K562 (cell line): ENCODE measurements at regions not wholly inside any gene's neighbourhood (a gene's known extent, or its start where the extent isn't known, plus 50 kb on each side); places are given as distances from the start of the nearest gene placed in this dataset.

Experiments used
- ATAC-seq: fragments of 200-7000 bp; cut with Tn5 transposase; 3 replicates; pipeline ENCODE4 v1.9.1; 2020; ENCODE audit warnings: moderate library complexity
- BruUV-seq: library from RNA; stranded (reverse); fragments of 400-500 nt; replicated peaks from 2 replicates; lab custom pipeline; 2021; lab: Mats Ljungman, UMichigan
- CTCF ChIA-PET: fragments of 300-600 bp; formaldehyde crosslinking; extraction: SDS; loops from one replicate; lab custom pipeline; 2021; ENCODE audit warnings: low intra/inter-chr PET ratio; lab: Yijun Ruan, JAX
- POLR2A ChIA-PET: fragments of 300-600, 350-650 bp; sonication (Branson Sonifier 250); formaldehyde crosslinking; extraction: SDS; loops from one replicate; lab custom pipeline; 2021; ENCODE audit warnings: antibody characterized with exemption, inconsistent platforms; lab: Yijun Ruan, JAX
- DNase-seq, 4 experiments: peaks; one replicate each; pipeline versions ENCODE4 v3.0.0 to v3.0.0-alpha.2; 2011 to 2018; ENCODE audit warnings: low spot score in 3 of 4, mixed read lengths in 3 of 4; ENCODE audit errors: extremely low read depth in 1 of 4
- FAIRE-seq: peaks from 2 replicates; lab custom pipeline; 2011; peaks lifted over from hg19 to GRCh38; lab: Jason Lieb, UNC
- H2AFZ ChIP-seq: 2 replicates; pipeline ENCODE4 v1.6.0; 2011; ENCODE audit warnings: low read depth, low read length, control low read depth, inconsistent platforms
- H3K27ac ChIP-seq: fragments of 200-600 bp; 3 replicates; pipeline ENCODE4 v1.8.0; 2011; ENCODE audit warnings: low read depth, mild to moderate bottlenecking, control low read depth, inconsistent platforms, low read length, moderate library complexity, mixed read lengths; ENCODE audit errors: extremely low read depth
- H3K27me3 ChIP-seq, 2 experiments: fragments of 300-600 bp in 1 of 2; 2 replicates in 1 of 2; 3 replicates in 1 of 2; pipeline versions ENCODE4 v1.6.0 to v1.8.0; 2011; ENCODE audit warnings: inconsistent platforms in 2 of 2, low read length in 2 of 2, mild to moderate bottlenecking in 1 of 2, mixed read lengths in 1 of 2, moderate library complexity in 1 of 2; ENCODE audit not compliant: control insufficient read depth in 2 of 2, insufficient read depth in 2 of 2
- H3K36me3 ChIP-seq: fragments of 300-600 bp; 3 replicates; pipeline ENCODE4 v1.8.0; 2011; ENCODE audit warnings: mild to moderate bottlenecking, low read length, inconsistent platforms; ENCODE audit not compliant: control insufficient read depth, insufficient read depth
- H3K4me1 ChIP-seq, 2 experiments: fragments of 200-600 bp in 1 of 2; replicated peaks in 1 of 2; 2 replicates in 1 of 2; 3 replicates in 1 of 2; pipeline versions ENCODE4 v1.5.1 to v1.8.0; 2011; ENCODE audit warnings: inconsistent platforms in 2 of 2, low read length in 2 of 2, mild to moderate bottlenecking in 1 of 2, mixed read lengths in 1 of 2, moderate library complexity in 1 of 2; ENCODE audit not compliant: control insufficient read depth in 2 of 2, insufficient read depth in 2 of 2
- H3K4me2 ChIP-seq: 2 replicates; pipeline ENCODE4 v1.6.1; 2011; ENCODE audit warnings: low read length, control low read depth, inconsistent platforms, mixed read lengths; ENCODE audit not compliant: insufficient read depth
- H3K4me3 ChIP-seq: fragments of 200-600 bp; sonication (generic), shearing (Covaris generic); 2 replicates; pipeline ENCODE4 v1.5.1; 2016; ENCODE audit warnings: control low read depth, inconsistent platforms
- H3K79me2 ChIP-seq: fragments of 200-600 bp; 3 replicates; pipeline ENCODE4 v1.8.0; 2011; ENCODE audit warnings: low read length, inconsistent platforms; ENCODE audit not compliant: control insufficient read depth, insufficient read depth
- H3K9ac ChIP-seq, 2 experiments: 2 replicates each; pipeline versions ENCODE4 v1.6.0 to v1.6.1; 2011; ENCODE audit warnings: low read depth in 2 of 2, low read length in 2 of 2, control low read depth in 1 of 2, inconsistent platforms in 1 of 2, mild to moderate bottlenecking in 1 of 2, mixed read lengths in 1 of 2; ENCODE audit not compliant: insufficient read depth in 1 of 2
- H3K9me1 ChIP-seq: one replicate; pipeline ENCODE4 v1.6.0; 2011; ENCODE audit warnings: inconsistent platforms, mild to moderate bottlenecking, low read length, moderate library complexity; ENCODE audit not compliant: control insufficient read depth, insufficient read depth
- H3K9me3 ChIP-seq: replicated peaks from 2 replicates; pipeline ENCODE4 v1.5.1; 2011; ENCODE audit warnings: low read depth, low read length, inconsistent platforms; ENCODE audit not compliant: control insufficient read depth, insufficient read depth
- H4K20me1 ChIP-seq: replicated peaks from 2 replicates; pipeline ENCODE4 v1.6.1; 2011; ENCODE audit warnings: low read length, inconsistent platforms, mixed read lengths; ENCODE audit not compliant: control insufficient read depth, insufficient read depth
- CEBPG ChIP-seq, 3 experiments: fragments of 200-800 bp in 1 of 3; sonication (Bioruptor generic) in 1 of 3; sonication (generic) in 1 of 3; formaldehyde crosslinking in 1 of 3; IDR thresholded peaks in 2 of 3; conservative IDR thresholded peaks in 1 of 3; 2 replicates each; pipeline versions ENCODE4 v1.6.1 to v1.8.0; 2016 to 2022; ENCODE audit warnings: missing compliant biosample characterization in 2 of 3, missing genetic modification characterization in 2 of 3, mild to moderate bottlenecking in 1 of 3, missing genetic modification reagents in 1 of 3
- CTBP1 ChIP-seq: fragments of 450-650 bp; IDR thresholded peaks from 2 replicates; pipeline ENCODE4 v1.6.1; 2016; ENCODE audit warnings: borderline replicate concordance
- DNMT1 ChIP-seq: fragments of 450-650 bp; IDR thresholded peaks from 2 replicates; pipeline ENCODE4 v1.6.1; 2016; ENCODE audit warnings: antibody characterized with exemption, mild to moderate bottlenecking
- EP300 ChIP-seq: IDR thresholded peaks from 2 replicates; pipeline ENCODE4 v1.6.1; 2012; ENCODE audit warnings: low read length, improper control_type of control experiment
- FOXK2 ChIP-seq, 2 experiments: fragments of 450-650 bp; IDR thresholded peaks in 1 of 2; conservative IDR thresholded peaks in 1 of 2; 2 replicates each; pipeline ENCODE4 v1.6.1; 2016; ENCODE audit warnings: low read depth in 2 of 2, mild to moderate bottlenecking in 1 of 2
- HCFC1 ChIP-seq: IDR thresholded peaks from 2 replicates; pipeline ENCODE4 v1.6.1; 2012; ENCODE audit warnings: low read depth, low read length, improper control_type of control experiment
- MEIS2 ChIP-seq: fragments of 450-650 bp; IDR thresholded peaks from 2 replicates; pipeline ENCODE4 v1.6.1; 2014; ENCODE audit warnings: mild to moderate bottlenecking; ENCODE audit not compliant: partially characterized antibody
- NRF1 ChIP-seq, 2 experiments: fragments of 450-650 bp; IDR thresholded peaks in 1 of 2; conservative IDR thresholded peaks in 1 of 2; 2 replicates each; pipeline ENCODE4 v1.6.1; 2014; ENCODE audit warnings: mild to moderate bottlenecking in 2 of 2
- PHF21A ChIP-seq: fragments of 450-650 bp; IDR thresholded peaks from 2 replicates; pipeline ENCODE4 v1.6.1; 2017; ENCODE audit warnings: low read depth, borderline replicate concordance
- PKNOX1 ChIP-seq: fragments of 450-650 bp; IDR thresholded peaks from 2 replicates; pipeline ENCODE4 v1.6.1; 2016
- PURB ChIP-seq: sonication (generic); formaldehyde crosslinking; IDR thresholded peaks from 2 replicates; pipeline ENCODE4 v1.9.0; 2021; ENCODE audit warnings: low read depth, mild to moderate bottlenecking, missing genetic modification reagents
- THRAP3 ChIP-seq: fragments of 450-650 bp; IDR thresholded peaks from 2 replicates; pipeline ENCODE4 v1.6.1; 2016; ENCODE audit warnings: mild to moderate bottlenecking, inconsistent platforms, borderline replicate concordance
- ZBTB2 ChIP-seq: fragments of 450-650 bp; IDR thresholded peaks from 2 replicates; pipeline ENCODE4 v1.6.1; 2016; ENCODE audit warnings: antibody characterized with exemption
- ZFX ChIP-seq: sonication (generic); formaldehyde crosslinking; IDR thresholded peaks from 2 replicates; pipeline ENCODE4 v1.8.0; 2022; ENCODE audit warnings: mild to moderate bottlenecking, missing genetic modification reagents, moderate library complexity
- ZNF778 ChIP-seq: fragments of 450-650 bp; formaldehyde crosslinking; IDR thresholded peaks from 2 replicates; pipeline ENCODE4 v1.4.0; 2020; ENCODE audit warnings: mild to moderate bottlenecking, moderate library complexity
- WGBS: fragments of 100-300 bp; shearing (Covaris generic); methylation state at CpG from one replicate; pipeline ENCODE4 v1.1.6; 2016; ENCODE audit warnings: low coverage, mixed read lengths; ENCODE audit not compliant: insufficient coverage; ENCODE audit errors: missing lambda C conversion rate; 5-methylcytosine and 5-hydroxymethylcytosine counted together
- in situ Hi-C: fragments of 300-500 bp; cut with MboI; formaldehyde crosslinking; loops from 4 replicates; pipeline ENCODE4 v1.15.0; 2018; ENCODE audit warnings: inconsistent platforms, mixed read lengths
- intact Hi-C: fragments of 100-400 bp; cut with micrococcal nuclease; formaldehyde crosslinking; loops from 2 replicates; pipeline ENCODE4 v1.14.2; 2022

GRCh38 chr17:22266231-22266630 lies 573.9 kb downstream of the KCNJ18 start (continued):
- TF ChIP-seq PKNOX1 (peak; percentile 73), DNMT1 (no peak), NRF1 (conservative IDR thresholded peaks at IDR 0.05 in 1 of 2, IDR thresholded peaks at IDR 0.05 in 1 of 2) (peak; percentile 89 to 91), ZBTB2 (0 out of 2 replicates have a peak, but pooled peaks have one; percentile 35), CTBP1 (no peak), MEIS2 (peak; percentile 67), ZFX (CRISPR knock-in tag) (no peak), FOXK2 (conservative IDR thresholded peaks at IDR 0.05 in 1 of 2, IDR thresholded peaks at IDR 0.05 in 1 of 2; ENCODE audit: low read depth in 2 of 2) (no peak), ZNF778 (CRISPR knock-in tag) (no peak)

GRCh38 chr17:22267019-22267418 lies 574.7 kb downstream of the KCNJ18 start:
- no peaks in the 10 kb centered on the region for H3K79me2 ChIP-seq
- H3K4me3 ChIP-seq, result no peak overlapping the region
- no peaks in the 10 kb centered on the region; the same call in 1 of the 2 replicates for H3K9me3 ChIP-seq
- no peak overlapping the region for H3K27ac ChIP-seq
- no peaks in the 10 kb centered on the region for H3K27me3 ChIP-seq
- H3K4me1 ChIP-seq, result peaks cover 2 to 10% of the 10 kb centered on the region in 2 experiments; a peak in 4 of 5 replicates
- H3K36me3 ChIP-seq, result no peaks in the 10 kb centered on the region
- peak in 1 of 4 experiments; percentile 7 for DNase-seq
- H2AFZ ChIP-seq, result peak overlapping the region; percentile 95; the same call in 1 of the 2 replicates
- 42% methylated on average over 8 of the region's 9 CpGs for WGBS
- intact Hi-C loops, result no loop called here
- in situ Hi-C loops, result loop anchor here (5.0 kb wide), 1 partner anchor 45 kb away; no protein-coding TSS in a partner anchor
- no peaks in the 10 kb centered on the region for H3K9me1 ChIP-seq
- POLR2A ChIA-PET, result no interaction called here
- no TSS peak for BruUV-seq
- no peak overlapping the region; a peak in 1 of 4 replicates for H3K9ac ChIP-seq
- no peak for FAIRE-seq
- H3K4me2 ChIP-seq, result 0 out of 2 replicates have a peak overlapping the region, but pooled peaks have one; percentile 61
- CTCF ChIA-PET, result no interaction called here
- no peaks in the 10 kb centered on the region for H4K20me1 ChIP-seq
- ATAC-seq, result no peak; the same call in 2 of the 3 replicates
- TF ChIP-seq PURB, result no peak
- no peak for TF ChIP-seq THRAP3
- no peak for TF ChIP-seq EP300
- no peak for TF ChIP-seq PHF21A
- no peak for TF ChIP-seq HCFC1
- no peak for TF ChIP-seq CEBPG (CRISPR knock-in tag; IDR thresholded peaks at IDR 0.05)
- no peak for TF ChIP-seq CEBPG (tag; conservative IDR thresholded peaks at IDR 0.05 in 1 of 2, IDR thresholded peaks at IDR 0.05 in 1 of 2)
